ENCODE measurements at regions not wholly inside any gene's neighbourhood (a gene's known extent, or its start where the extent isn't known, plus 50 kb on each side); places are given as distances from the start of the nearest gene placed in this dataset.

DNA sequence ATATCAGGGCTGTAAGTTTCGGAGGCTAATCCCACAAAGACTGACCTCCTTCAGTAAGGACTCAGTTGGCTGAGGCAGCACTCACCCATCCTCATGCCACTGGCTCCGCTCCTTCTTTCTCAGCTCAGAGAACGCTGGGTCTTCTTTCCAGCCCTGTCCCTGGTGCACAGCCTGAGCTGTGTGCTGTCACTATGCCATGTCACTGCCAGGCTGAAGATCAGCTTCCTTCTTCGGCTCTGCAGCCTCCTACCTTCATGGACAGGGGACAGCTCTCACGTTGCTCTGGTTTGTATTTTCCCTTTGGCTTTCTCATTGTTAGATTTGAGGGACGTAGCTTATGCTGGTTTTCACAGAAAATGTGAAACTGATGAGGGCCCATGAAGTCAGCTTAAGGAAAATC, 437.3 kb downstream of the GLRX3 start:
- DNase-seq: no peak

DNA sequence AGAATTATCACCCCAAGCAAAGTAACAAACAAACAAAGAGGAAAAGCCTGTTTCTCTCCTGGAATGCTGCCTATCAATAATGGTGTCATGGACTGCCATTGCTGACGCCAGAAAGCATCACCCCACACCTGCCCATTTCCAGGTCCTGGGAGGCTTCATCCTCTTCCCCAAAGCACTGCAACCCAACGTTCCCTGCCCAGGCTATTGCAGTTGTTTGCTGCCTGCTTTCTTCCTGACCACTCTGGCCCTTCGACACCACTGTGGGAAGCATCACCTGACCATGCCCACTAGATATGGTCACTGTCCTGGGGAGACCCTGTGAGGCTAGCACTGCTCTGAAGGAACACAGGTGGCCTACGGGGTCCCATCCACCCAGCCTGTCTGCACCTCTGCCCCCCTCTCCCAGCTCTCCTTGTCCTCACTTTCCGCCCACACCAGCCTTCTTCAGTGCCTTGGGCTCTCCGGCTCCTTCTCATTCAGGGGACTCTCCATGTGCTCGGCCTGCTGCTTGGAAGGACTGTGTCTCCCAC, 439.6 kb downstream of the GLRX3 start:
- DNase-seq: no peak

DNA sequence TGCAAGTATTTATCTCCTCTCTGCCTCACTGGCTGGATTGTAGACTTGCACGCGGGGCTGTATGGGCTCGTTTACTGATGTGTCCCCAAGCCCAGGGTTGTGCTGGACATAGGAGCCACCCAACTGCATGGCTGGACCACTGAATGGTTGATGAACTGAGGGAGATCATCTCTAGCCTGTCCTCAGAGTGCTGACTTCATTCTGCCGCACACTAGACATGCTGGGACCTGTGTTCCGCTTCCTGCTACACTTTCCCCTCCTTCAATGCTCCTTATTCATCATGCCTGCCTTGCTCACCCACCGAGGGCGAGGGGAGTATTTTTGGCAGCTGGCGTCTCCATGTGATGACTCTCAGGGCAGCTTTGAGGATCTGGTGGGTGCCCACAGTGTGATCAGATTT, 440.2 kb downstream of the GLRX3 start:
- no peak for DNase-seq

DNA sequence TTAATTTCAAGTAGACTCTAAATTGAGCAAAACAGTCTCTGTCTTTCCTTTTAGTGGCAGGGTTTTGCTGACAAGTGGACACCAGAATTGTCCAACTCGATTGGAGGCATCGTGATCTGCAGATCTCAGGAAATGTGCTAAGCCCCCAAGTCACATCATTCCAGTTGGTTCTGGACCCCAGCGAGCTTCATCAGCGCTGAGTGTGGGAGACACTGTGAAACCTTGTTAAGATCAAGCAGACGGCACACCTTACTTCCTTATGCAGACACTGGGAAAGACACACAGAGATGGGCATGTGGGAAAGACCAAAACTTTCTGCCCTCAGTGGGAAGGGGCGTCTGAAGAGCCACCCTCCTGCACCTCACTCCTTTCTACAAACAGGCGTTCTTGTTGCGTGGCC, 440.8 kb downstream of the GLRX3 start:
- no peak for DNase-seq

DNA sequence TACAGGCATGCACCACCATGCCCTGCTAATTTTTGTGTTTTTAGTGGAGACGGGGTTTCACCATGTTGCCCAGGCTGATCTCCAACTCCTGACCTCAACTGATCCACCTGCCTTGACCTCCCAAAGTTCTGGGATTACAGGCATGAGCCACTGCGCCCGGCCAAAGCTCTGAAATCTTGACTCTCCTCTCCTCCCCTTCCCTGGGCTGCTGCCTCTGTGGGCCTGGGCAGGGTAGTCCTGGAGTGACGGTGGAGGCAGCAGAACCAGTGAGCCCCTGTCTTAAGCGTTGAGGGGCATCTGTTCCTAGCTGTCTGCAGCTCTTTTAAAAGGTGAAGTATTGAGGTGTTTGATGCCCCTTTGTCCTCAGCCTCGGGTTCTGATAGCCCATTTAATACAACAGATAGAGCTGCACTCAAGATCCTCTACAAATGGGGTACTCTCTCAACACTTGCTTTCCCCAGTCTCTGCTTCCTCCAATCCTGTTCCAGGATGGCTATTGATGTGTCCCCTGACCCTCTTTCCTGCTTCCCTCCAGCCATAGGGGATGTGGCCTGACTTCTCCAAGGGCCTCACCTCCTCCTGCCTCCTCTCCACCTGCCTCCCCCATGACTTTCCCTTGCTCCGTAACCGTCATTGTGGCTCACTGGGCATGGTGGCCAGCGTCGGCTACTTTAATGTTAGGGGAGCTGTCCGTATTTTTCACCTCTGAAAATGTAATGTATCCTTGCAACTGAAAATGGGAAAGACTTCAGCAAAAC, 442.5 kb downstream of the GLRX3 start:
- DNase-seq: no peak

DNA sequence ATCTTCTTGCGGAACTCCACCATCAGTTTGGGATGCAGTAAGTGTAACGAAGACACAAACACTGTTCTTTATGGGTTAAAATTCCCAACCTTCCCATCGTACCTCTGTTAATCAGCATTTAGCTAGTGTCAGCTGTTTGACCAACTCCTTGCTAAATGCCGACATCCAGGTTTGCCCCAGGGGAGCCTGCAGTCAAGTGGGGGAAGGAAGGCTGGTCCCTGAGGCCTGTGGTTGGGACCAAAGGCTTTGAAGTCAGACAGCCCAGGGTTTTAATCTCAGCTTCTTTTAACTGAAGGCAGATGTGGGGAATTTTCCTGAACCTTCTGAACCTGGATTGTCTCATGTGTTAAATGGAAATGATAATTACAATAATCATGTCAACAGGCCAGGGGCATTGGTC, 443.7 kb downstream of the GLRX3 start:
- DNase-seq: no peak

DNA sequence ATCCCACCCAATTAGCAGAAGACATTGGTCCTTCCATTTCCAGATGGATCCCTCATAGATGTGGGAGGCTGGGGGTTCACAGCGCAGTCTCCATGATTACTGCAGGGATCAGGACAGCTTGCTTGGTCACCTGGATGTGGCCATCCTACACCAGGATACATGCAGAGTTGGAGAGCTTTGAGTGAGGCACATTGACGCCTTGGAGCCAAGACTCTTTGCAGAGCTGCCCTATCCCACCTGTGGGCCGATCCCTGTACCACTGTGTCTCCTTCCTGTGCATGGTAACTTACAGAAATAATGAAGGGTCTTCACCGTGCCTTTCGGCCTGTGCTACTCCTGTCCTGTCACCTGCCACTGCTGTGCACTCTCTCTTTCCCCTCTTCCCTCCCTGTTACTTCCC, 444.8 kb downstream of the GLRX3 start:
- no peak for DNase-seq

DNA sequence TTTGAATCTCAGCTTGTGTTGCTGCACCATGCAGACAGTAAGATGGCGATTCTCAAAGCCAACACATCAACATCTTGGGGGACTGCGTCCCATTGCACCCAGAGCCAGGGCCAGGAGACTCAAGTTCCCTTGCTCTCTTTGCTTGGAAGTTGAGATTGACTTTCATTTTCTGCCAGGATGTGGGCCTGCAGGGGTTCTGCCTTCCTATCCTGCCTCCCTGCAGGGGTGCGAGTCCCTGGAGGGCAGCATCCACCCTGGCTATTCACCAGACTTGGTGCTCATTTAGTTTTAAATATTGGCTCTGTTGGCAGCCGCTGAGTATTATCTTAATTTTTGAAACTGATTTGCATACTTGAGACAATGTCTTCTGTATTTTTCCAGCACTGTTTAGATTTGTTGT, 451.5 kb downstream of the GLRX3 start:
- no peak for DNase-seq

DNA sequence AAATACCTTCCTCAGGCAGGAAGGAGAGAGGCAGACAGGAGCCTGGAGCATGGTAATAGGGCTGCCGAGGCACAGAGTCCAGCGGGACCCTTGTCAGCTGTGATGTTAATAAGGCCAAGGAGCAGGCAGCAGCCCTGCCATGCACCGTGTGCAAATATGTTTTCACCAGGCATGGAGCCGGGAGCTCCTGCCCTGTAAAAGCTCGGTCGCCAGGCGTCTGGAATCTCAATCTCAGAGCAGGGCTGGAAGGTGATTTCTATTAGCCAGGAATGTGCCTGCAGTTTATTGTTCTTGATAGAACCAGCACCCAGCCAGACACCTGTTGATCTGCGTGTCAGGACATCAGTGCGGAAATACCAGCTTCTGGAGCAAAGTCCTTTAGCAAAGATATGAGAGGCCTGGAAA, 469.8 kb downstream of the GLRX3 start:
- DNase-seq: no peak

DNA sequence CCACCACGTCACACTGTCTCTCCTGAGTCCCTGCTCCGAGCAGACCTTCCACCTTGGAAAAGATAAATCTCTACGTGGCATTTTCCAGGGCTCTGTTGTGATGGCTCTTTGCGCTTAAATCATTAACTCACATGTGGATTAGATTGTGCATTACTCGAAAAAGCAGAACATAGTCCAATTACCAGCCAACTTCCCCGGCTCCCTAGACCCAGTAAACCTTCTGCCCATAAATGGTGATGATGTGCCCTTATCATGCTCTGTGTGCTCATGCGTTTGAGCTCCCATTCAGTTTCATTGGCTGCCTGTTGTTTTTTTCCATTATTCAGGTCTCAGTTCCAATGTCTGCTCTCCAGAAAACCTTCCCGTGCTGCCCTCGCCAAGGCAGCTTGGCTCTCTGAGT, 471.2 kb downstream of the GLRX3 start:
- DNase-seq: no peak

DNA sequence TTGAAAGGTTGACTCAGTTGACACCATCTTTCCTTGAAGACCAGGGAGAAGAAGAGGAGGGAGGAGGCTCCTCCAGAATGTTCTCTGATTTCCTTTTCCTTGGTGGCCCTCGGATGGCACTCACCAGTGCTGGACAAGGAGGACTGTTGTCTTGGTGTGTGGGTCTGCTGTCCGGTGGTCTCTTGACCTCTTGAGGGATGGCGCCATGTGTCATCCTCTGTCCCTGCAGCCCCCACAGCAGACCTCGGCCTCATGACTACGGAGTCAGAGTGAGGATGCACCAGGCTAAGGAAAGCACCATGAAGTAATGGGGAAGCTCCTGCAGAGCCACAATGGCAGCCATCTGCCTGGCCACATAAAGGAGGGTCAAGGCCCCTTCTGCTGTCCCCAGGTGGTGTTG, 475.0 kb downstream of the GLRX3 start:
- DNase-seq: no peak

DNA sequence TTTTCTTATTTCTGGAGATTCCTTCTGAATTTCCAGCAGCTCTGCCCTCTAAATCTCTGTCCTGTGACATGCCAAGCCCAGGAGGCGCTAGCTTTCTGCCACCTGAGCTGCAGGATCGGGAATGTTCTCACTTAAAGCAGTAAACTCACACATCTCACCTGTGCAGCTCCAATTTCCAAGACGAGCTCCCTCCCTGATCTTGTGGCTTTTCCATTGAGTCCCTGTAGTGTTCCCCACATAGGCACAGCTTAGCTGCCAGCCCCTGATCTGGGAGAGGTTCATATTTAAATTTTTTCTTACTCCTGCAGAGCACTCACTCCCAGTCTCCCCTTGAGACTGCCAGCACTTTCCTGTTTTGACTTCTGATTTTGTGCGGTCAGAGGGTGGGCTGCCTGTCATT, 479.3 kb downstream of the GLRX3 start:
- DNase-seq: no peak

DNA sequence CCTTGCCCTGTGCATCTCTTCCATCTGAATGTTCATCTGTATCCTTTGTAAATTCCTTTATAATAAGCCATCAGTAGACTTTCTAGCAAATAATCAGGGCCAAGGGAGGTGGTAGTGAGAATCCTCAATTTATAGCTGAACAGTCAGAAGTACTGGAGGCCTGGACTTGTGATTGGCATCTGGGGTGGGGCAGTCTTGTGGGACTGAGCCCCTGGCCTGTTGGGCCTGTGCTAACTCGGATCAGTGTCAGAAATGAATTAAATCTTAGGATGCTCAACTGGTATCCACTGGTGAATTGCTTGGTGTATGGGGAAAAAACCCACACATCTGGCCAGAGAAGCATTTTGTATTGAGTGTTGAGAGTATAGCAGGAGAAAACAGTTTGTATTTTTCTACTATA, 481.8 kb downstream of the GLRX3 start:
- DNase-seq: no peak

DNA sequence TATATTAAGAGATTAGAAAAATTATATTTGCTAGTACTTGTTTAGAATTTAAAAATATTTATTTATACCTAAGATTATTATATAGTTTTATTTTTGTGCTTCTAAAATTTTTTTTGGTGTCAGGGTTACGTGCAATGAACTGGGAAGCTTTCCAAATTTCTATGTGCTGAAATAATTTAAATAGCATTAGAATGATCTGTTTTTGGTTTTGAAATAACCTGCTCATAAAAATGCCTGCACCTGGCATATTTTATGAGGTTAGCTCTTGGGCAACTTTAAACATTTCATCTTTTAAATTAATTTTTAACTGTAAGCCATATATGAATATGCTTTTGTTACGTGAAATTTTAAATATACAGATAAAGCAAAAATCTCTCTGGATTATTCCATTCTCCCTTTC, 482.5 kb downstream of the GLRX3 start:
- no peak for DNase-seq

DNA sequence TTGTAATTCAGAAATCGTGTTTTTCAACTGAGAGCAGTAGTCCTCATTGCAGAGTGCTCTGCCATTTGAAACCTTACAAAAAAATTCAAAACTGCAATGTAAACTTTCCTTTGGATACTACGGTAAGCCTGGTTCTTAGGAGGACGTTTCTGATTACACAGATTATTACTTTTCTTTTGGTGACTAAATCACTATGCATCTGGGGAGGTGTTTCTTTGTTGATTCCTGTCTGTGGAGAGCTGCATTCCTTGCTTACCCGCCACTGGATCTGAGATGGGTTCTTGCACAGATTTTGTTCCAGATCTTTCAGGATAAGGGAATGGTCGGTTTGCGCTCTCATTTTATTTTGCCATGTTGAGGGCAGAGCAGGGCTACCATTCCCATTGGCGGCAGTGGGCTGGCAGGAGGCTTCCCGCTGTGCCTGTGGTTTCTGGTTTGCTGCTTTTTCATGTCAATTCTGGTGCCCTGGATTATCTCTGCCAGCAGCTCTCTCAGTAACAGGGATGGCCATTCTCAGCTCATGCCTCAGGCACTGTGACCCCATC, 485.1 kb downstream of the GLRX3 start:
- no peak for DNase-seq

DNA sequence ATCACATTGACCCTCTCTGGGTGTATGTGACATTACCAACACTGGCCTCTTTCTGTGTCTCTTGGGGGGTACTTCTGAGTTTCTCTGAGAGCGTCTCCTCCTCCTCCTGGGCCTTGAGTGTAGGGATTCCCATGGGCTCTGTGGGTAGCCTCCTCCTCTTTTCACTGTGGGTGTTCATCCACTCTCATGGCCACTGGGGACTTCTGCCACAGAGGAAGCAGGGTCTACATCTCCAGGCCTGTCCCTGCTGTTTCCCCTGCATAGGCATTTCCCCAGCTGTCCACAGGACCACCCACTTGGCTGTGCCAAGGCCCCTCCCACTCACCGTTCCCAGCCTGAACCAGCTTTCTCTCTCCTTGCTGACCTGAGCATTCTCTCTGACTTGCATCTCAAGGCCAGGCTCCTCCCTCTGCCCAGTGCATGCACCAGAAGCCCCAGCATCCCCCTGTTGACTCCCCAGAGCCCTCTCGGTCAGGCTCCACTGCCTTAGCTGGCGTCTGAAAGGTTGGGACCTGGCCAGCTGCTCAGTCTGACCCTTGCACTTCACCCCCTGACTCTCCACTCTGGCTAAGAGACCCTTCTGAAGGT, 487.6 kb downstream of the GLRX3 start:
- no peak for DNase-seq

DNA sequence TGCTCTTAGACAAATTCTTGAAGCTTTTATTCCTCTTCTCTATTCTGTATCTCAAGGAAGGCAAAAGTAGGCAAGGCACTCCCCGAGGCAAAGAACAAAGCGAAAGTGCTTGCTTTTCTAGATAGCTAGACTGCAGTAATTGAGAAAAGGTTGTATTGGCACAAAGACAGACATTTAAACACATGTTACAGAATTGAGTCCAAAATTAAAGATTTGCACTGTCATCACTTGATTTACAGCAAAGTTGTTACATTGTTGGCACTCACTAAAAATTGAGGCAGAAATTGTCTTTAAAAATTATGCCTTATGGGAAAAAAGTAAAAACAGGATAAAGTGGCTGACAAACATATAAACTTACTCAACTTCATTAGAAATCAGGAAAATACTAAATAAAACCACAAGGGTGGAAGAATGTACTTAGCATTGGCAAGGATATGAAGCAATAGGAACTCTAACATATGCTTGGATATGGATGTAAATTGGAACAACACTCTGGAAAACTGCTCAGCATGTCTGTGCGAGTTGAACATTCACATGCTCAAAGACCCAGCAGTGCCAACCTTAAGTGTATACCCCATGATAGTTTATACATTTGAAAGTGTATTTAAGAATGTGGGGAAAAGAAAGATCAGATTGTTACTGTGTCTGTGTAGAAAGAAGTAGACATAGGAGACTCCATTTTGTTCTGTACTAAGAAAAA, 491.3 kb downstream of the GLRX3 start:
- no peak for DNase-seq

DNA sequence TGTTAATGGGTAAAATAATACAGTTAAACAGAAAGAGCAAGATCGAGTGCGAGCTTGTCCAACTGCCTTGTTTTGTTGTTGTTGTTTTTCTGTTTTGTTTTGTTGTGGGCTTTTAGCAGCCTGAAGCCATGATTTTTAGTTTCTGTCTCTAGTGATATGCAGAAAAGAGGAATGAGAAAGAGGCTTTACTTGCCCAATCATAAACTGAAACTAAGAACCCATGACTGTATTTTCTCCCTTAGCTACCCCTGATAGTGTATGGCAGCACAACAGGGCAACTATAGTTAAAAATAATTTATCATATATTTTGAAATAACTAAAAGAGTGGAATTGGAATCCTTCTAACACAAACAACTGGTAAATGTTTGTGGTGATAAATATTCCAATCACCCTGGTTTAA, 493.9 kb downstream of the GLRX3 start:
- no peak for DNase-seq

DNA sequence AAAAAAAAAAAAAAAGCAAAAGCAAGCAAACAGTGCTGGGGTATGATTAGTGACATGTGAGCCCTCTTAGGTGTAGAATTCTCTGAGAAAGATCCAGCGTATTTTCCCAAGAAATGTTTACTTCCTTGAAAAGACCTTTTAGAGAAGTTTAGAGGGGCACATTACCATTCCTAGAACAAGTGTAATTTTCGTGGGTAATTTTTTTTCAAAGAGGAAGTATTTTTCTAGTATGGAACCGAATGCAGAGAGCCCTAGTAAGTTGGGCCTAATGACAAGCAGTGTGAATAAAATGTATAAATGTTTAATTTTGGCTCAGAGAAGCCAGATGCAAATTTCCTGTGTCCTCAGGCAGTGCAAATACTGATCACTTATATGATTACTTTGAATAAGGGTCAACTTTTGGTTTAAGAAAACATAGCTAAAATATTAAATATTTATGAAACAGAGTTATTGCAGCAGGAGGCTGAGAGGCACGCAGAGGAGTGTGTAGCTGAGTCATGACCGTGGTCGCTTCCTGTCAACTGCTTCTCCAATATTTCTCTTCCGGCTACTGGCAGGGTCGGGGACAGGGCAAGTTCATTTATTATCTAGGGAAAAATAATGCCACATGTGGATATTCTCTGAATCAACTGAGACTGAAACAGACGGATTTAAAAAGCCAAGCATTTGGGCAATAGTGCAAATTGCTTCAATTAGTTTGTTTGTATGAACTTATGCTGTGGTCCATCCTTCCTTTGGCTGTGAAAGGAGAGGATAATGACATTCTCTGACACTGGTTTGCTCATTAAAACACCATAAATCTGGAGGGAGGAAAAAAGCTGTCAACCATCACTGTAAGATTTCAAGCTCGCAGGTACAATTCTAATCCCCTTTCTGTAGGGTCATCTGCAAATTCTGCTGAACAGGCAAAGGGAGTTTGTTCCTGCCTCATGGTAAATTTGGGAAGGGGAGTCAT, 495.2 kb downstream of the GLRX3 start:
- DNase-seq: no peak

DNA sequence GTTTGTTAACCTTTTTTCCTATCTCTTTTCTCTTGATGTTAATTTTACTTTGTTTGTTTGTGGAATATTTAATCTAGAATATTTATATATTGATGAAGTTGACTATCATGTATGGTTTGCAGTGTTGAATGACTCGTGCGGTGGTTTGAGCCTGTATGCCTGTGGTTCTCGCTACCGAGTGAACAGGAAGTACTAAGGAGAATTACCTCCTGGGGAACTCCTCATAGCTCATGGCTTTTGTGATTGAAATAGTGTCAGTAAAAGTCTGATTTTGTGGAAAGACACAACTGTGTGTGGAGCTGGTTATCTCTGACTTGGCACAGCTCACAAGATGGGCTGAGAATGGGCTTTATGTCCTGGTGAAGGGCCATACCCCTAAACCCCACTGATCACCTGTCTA, 498.6 kb downstream of the GLRX3 start:
- DNase-seq: no peak

DNA sequence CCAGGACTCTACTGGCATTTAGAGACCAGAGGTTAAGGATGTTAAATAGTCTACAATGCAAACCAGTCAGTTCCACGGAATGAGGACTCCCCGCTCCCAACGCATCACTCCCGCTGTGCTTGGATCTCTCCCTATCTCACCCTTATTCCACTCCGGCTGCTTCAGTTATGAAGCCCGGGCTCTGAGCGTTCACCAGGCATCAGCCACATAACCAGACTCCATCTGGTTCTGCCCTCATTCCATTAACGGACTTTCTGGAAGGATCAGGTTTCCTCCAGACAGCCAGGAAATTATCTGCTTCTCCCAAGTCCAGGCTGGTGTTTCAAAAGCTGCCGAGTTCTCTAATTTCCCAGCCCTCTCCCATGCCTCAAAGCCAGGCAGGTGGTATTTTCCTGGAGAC, 499.3 kb downstream of the GLRX3 start:
- DNase-seq: no peak

DNA sequence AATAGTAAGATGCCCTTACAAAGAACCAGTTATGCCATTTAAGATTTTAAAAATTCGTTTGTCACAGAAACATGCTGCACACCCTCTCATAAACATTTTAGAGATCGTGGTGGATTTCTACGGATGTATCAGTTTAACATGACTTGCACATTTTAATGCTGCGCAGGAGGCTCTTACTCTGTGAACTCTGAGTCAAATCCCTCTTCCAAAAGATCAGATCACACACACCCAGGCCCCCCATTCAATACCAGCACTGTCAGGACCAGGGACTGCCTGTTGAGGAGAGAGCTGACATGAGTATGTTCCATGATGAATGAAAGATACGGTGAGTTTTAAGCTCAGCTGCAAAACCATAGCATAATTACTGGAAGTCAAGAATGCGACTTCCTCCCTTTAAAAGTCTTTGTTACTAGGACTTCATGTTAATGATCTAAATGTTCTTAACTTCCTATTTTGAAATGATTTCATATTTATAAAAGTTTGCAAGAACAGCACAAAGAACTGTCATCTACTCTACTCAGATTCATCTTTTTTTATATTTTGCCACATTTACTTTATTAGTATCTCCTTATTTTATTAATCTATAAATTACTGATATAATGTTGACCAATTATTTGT, 500.2 kb downstream of the GLRX3 start:
- no peak for DNase-seq

Measured in NCI-H1092 (cell line).